OCI-LY3 (cell line): ENCODE measurements at regions not wholly inside any gene's neighbourhood (a gene's known extent, or its start where the extent isn't known, plus 50 kb on each side); places are given as distances from the start of the nearest gene placed in this dataset.

Experiments used
- CTCF ChIP-seq: fragments of 200-600, 300-600 bp; sonication (generic); IDR thresholded peaks from 2 replicates; pipeline ENCODE4 v1.5.1; 2014; ENCODE audit warnings: antibody characterized with exemption, low read length, low read depth
- EZH2phosphoT487 ChIP-seq: fragments of 200-600 bp; shearing (Covaris generic); IDR thresholded peaks from 2 replicates; pipeline ENCODE4 v1.6.1; 2018; ENCODE audit warnings: antibody characterized with exemption, mixed run types, low read depth

GRCh38 chr2:226303707-226304106 is 495.9 kb downstream of the IRS1 start:
- TF ChIP-seq CTCF (no peak), EZH2phosphoT487 (no peak)
